ENCODE measurements at regions not wholly inside any gene's neighbourhood (a gene's known extent, or its start where the extent isn't known, plus 50 kb on each side); places are given as distances from the start of the nearest gene placed in this dataset.

DNA sequence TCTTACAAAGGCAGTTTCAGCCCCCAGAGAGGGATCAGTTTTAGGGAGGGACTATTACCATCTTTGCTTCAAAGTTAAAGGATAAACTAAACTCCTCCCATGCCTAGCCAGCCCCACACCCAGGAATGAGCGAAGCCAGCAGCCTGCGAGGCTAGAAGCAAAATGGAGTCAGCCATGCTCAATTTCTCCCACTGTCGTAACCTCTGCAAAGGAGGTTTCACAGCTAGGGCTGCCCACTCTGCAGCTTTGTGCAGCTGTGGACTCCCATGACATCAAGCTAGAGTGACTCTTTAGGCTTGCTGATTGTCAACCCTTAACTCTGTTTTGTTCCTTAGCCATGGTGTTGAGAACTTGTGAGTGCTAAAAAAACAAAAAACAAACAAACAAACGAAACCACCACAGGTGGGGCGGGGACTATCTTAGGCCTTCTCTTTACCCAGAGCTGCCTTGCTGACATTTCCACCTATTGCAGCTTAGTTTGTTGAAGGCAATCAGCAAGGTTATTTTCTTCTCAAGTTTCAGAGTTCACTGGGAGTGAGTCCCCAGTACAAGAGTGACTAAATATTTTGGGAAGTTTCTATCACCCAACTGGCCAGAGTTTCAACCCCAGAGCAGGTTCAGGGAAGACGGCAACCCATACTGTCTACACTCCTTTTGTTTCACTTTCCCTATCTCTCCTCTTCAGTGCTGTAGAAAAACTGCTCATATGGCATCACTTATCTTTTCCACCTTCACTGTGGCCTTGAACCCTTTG, 592.1 kb downstream of the XIRP2 start:
- intact Hi-C loops (cut with DNase I) = no loop called here
- TF ChIP-seq POLR2AphosphoS5 (IDR thresholded peaks at IDR 0.05) = no peak
- no peak for TF ChIP-seq POLR2A (IDR thresholded peaks at IDR 0.05)
- TF ChIP-seq, protein P1, sequence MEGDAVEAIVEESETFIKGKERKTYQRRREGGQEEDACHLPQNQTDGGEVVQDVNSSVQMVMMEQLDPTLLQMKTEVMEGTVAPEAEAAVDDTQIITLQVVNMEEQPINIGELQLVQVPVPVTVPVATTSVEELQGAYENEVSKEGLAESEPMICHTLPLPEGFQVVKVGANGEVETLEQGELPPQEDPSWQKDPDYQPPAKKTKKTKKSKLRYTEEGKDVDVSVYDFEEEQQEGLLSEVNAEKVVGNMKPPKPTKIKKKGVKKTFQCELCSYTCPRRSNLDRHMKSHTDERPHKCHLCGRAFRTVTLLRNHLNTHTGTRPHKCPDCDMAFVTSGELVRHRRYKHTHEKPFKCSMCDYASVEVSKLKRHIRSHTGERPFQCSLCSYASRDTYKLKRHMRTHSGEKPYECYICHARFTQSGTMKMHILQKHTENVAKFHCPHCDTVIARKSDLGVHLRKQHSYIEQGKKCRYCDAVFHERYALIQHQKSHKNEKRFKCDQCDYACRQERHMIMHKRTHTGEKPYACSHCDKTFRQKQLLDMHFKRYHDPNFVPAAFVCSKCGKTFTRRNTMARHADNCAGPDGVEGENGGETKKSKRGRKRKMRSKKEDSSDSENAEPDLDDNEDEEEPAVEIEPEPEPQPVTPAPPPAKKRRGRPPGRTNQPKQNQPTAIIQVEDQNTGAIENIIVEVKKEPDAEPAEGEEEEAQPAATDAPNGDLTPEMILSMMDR (IDR thresholded peaks at IDR 0.05) = no peak
- Histone ChIP-seq H3K4me3 (no peak overlapping the region), H3K9me3 (no peaks in the 10 kb centered on the region), H3K27ac (no peak overlapping the region), H3K4me1 (replicated peaks) (no peaks in the 10 kb centered on the region), H3K36me3 (no peaks in the 10 kb centered on the region), H3K27me3 (replicated peaks; ENCODE audit: insufficient read depth) (no peaks in the 10 kb centered on the region)
- 82% methylated on average over 6 of the region's 6 CpGs for WGBS
- DNase-seq (ENCODE audit: low spot score) = no peak

DNA sequence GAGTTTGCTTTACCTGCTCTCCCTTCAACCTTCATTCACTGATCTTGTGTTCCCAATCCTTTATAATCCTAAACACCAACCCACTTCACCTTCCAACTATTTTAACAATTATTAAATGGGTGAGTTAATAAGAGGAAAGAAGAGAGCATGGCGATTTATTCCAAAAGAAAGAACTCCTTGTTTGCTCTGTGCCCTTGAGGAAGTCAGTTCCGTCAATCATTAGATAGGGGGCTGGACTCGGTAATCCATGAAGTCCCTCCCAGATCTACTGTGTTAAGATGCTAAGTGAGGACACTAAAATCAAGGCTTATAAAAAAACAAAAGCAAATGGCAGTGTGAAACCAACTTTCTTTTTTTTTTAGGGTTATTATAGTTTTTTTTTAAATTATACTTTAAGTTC, 589.9 kb downstream of the XIRP2 start:
- Histone ChIP-seq H3K36me3 (no peaks in the 10 kb centered on the region), H3K4me1 (replicated peaks) (no peaks in the 10 kb centered on the region), H3K27me3 (replicated peaks; ENCODE audit: insufficient read depth) (no peaks in the 10 kb centered on the region), H3K27ac (no peak overlapping the region), H3K9me3 (no peaks in the 10 kb centered on the region), H3K4me3 (no peak overlapping the region)
- WGBS = 82% methylated on average over 3 of the region's 3 CpGs
- DNase-seq (ENCODE audit: low spot score) = no peak
- intact Hi-C loops (cut with DNase I) = no loop called here
- TF ChIP-seq POLR2AphosphoS5 (IDR thresholded peaks at IDR 0.05) (no peak), POLR2A (IDR thresholded peaks at IDR 0.05) (no peak)
- TF ChIP-seq, protein P1 (IDR thresholded peaks at IDR 0.05) = no peak

DNA sequence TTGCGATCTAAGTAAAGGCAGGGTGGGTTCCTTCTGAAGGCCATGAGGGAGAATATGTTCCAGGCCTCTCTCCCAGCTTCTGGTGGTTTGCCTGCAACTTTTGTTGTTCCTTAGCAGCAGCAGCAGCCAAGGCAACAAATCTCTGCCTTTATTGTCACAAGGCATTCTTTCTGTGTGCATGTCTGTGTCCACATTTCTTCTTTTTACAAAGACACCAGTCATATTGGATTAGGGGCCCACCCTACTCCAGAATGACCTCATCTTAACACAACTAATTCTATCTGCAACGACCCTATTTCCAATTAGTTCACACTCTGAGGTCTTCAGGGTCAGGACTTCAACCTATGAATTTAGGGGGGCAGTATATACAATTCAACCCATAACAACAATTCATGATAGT, 587.5 kb downstream of the XIRP2 start:
- intact Hi-C loops (cut with DNase I) = no loop called here
- TF ChIP-seq POLR2A (IDR thresholded peaks at IDR 0.05) = no peak
- TF ChIP-seq, protein P1 (IDR thresholded peaks at IDR 0.05) = no peak
- TF ChIP-seq POLR2AphosphoS5 (IDR thresholded peaks at IDR 0.05) = no peak
- 71% methylated on average over 2 of the region's 2 CpGs for WGBS
- Histone ChIP-seq H3K36me3 (no peaks in the 10 kb centered on the region), H3K27ac (no peak overlapping the region), H3K27me3 (replicated peaks; ENCODE audit: insufficient read depth) (no peaks in the 10 kb centered on the region), H3K9me3 (no peaks in the 10 kb centered on the region), H3K4me1 (replicated peaks) (no peaks in the 10 kb centered on the region), H3K4me3 (no peak overlapping the region)
- no peak for DNase-seq (ENCODE audit: low spot score)

- Histone ChIP-seq H3K9me3 (no peaks in the 10 kb centered on the region), H3K4me1 (replicated peaks) (no peaks in the 10 kb centered on the region), H3K4me3 (no peak overlapping the region), H3K36me3 (no peaks in the 10 kb centered on the region), H3K27ac (no peak overlapping the region), H3K27me3 (replicated peaks; ENCODE audit: insufficient read depth) (no peaks in the 10 kb centered on the region)
- no peak for TF ChIP-seq POLR2A (IDR thresholded peaks at IDR 0.05)
- intact Hi-C loops (cut with DNase I) = no loop called here
- no peak for DNase-seq (ENCODE audit: low spot score)
Measured at GRCh38 chr2:167471734-167472133, 583.5 kb downstream of the XIRP2 start.

GRCh38 chr2:167471332-167471731, 583.1 kb downstream of the XIRP2 start:
- no peak for TF ChIP-seq POLR2A (IDR thresholded peaks at IDR 0.05)
- TF ChIP-seq, protein P1 (IDR thresholded peaks at IDR 0.05) = no peak
- TF ChIP-seq POLR2AphosphoS5 (IDR thresholded peaks at IDR 0.05) = no peak

More at GRCh38 chr2:167471332-167471731, 583.1 kb downstream of the XIRP2 start:
- no peak overlapping the region for H3K4me3 ChIP-seq
- H3K27me3 ChIP-seq (replicated peaks; ENCODE audit: insufficient read depth) = no peaks in the 10 kb centered on the region
- H3K4me1 ChIP-seq (replicated peaks) = no peaks in the 10 kb centered on the region
- no peak for DNase-seq (ENCODE audit: low spot score)
- H3K27ac ChIP-seq = no peak overlapping the region
- intact Hi-C loops (cut with DNase I) = no loop called here
- no peaks in the 10 kb centered on the region for H3K36me3 ChIP-seq
- no peaks in the 10 kb centered on the region for H3K9me3 ChIP-seq
